Adrenal gland (tissue), 5 donors: ENCODE measurements at regions not wholly inside any gene's neighbourhood (a gene's known extent, or its start where the extent isn't known, plus 50 kb on each side); places are given as distances from the start of the nearest gene placed in this dataset.

Source experiments
- CTCF ChIP-seq, 6 experiments: fragments of 450-650 bp in 4 of 6; fragments of 200-600 bp in 2 of 6; sonication (generic) in 1 of 6; IDR thresholded peaks; 1 replicate in 5 of 6; 2 replicates in 1 of 6; pipeline versions ENCODE4 v1.5.1 to v1.8.0; 2016 to 2021; ENCODE audit warnings: antibody characterized with exemption in 6 of 6, mild to moderate bottlenecking in 2 of 6, moderate library complexity in 1 of 6
- POLR2A ChIP-seq, 2 donors: fragments of 450-650 bp; IDR thresholded peaks; one replicate each; pipeline ENCODE4 v1.6.1; 2017; ENCODE audit warnings: antibody characterized with exemption in 2 of 2, mild to moderate bottlenecking in 2 of 2, moderate library complexity in 1 of 2
- donor health status: DM: no; HTN: no; CAD: no.

- TF ChIP-seq CTCF (IDR thresholded peaks at IDR 0.05) = no peak
- TF ChIP-seq POLR2A (IDR thresholded peaks at IDR 0.05) = no peak
These were observed 180.3 kb downstream of the SH2D4B start for GRCh38 chr10:80718024-80718423.
